Stimulated activated memory B cell treated with anti-CD40 and anti-IgM and Interleukin-4, amounts not matched to agents 10 μg/mL and 1 μg/mL and 100 μg/mL, for 72 hours (primary cell): ENCODE measurements at regions not wholly inside any gene's neighbourhood (a gene's known extent, or its start where the extent isn't known, plus 50 kb on each side); places are given as distances from the start of the nearest gene placed in this dataset.
"Not testable (repeated sequence)": the region's sequence is repeated elsewhere in the genome, so short reads cannot be mapped to it uniquely, and the experiment has no call there.

Experiments used
- ATAC-seq: fragments of 150-1000 bp; cut with Tn5 transposase; 2 replicates; pipeline ENCODE4 v1.10.0; 2021
- H3K27ac Mint-ChIP-seq: one replicate; pipeline ENCODE4 v1.8.0; 2022; ENCODE audit warnings: mild to moderate bottlenecking, mixed read lengths
- H3K27me3 Mint-ChIP-seq: one replicate; pipeline ENCODE4 v1.8.0; 2022; ENCODE audit warnings: mixed read lengths
- H3K36me3 Mint-ChIP-seq: one replicate; pipeline ENCODE4 v1.8.0; 2022; ENCODE audit warnings: mixed read lengths
- H3K4me1 Mint-ChIP-seq: one replicate; pipeline ENCODE4 v1.8.0; 2022; ENCODE audit warnings: mixed read lengths
- H3K4me3 Mint-ChIP-seq: one replicate; pipeline ENCODE4 v1.8.0; 2022; ENCODE audit warnings: mild to moderate bottlenecking, moderate library complexity, mixed read lengths
- H3K9me3 Mint-ChIP-seq: one replicate; pipeline ENCODE4 v1.8.0; 2022; ENCODE audit warnings: mixed read lengths

DNA sequence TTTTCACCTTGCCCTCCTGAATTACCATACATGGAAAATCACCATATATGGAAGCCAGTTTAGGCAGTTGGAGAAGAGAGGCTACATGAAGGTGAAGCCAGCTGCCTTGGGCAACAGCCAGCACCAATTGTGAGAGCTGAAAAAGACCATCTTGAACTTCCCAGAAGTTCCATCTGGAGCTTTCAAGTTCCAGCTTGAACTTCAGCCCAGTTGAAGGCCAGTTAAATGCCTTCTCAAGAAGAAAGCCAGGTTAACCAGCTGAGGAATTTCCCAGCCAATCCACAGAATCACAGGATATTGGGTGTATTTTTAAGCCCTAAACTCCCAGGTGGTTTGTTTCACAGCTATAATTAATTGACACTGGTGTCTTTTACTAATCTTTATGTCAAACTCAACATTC, 713.6 kb upstream of the MIR17HG start:
- H3K9me3 Mint-ChIP-seq = peaks cover 4% of the 10 kb centered on the region
- ATAC-seq = no peak
- H3K36me3 Mint-ChIP-seq = no peaks in the 10 kb centered on the region
- no peak overlapping the region for H3K4me3 Mint-ChIP-seq
- H3K27me3 Mint-ChIP-seq = no peaks in the 10 kb centered on the region
- no peak overlapping the region for H3K27ac Mint-ChIP-seq
- no peaks in the 10 kb centered on the region for H3K4me1 Mint-ChIP-seq

DNA sequence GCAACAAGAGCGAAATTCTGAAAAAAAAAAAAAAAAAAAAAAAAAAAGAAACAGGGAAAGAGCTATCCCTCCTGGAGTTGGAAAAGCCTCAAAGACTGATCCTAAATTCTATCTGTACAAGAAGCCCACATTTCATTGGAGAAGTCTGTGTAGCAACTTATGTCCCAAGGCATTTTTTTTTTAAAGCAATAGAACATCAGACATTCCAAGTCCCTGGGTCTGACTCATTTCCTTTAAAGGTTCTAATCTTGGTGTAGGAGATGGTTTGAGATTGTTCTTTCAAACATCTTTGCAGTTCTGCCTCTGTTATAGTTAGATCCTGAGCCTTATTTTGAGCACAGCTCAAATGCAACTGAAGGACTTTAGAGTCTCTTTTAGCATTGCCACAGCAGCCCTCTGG, 706.5 kb upstream of the MIR17HG start:
- no peaks in the 10 kb centered on the region for H3K36me3 Mint-ChIP-seq
- no peaks in the 10 kb centered on the region for H3K27me3 Mint-ChIP-seq
- ATAC-seq = no peak
- no peak overlapping the region for H3K4me3 Mint-ChIP-seq
- H3K4me1 Mint-ChIP-seq = no peaks in the 10 kb centered on the region
- peaks cover 17% of the 10 kb centered on the region for H3K9me3 Mint-ChIP-seq
- H3K27ac Mint-ChIP-seq = no peak overlapping the region

DNA sequence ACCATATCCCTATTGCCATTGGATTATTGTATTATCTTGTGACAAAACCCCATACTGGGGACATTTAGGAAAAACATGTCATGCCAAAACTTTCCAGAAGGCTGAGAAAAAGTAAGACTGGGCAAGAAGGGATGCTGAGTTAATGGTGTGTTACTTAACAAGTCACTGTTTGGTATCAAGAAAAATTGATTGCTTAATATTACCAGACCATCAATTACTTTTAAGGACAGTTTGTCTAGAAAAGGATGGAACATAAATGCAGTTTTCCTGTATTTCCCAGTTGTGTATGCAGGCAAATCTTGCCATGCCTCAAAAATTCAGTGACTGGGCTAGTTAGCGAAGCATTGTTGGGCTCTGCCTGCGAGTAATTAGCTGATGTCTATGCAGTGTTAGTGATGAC, 705.6 kb upstream of the MIR17HG start:
- Mint-ChIP-seq H3K27ac (no peak overlapping the region), H3K4me1 (no peaks in the 10 kb centered on the region), H3K4me3 (no peak overlapping the region), H3K9me3 (peaks cover 21% of the 10 kb centered on the region), H3K36me3 (no peaks in the 10 kb centered on the region), H3K27me3 (no peaks in the 10 kb centered on the region)
- ATAC-seq = no peak

DNA sequence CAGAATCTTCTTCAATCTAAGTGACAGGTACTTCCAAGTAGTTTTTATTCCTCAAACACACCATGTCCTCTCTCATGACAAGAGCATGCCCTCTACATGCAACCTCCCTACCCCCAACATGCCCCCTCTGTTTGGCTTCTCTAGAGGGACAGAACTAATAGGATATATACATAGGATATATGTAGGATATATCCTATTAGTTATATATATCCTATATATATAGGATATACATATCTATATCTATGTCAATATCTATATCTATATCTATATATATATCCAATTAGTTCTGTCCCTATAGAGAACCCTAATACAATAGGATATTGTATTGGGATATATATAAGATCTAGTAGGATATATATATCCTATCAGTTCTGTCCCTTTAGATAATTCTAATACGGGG, 701.9 kb upstream of the MIR17HG start:
- no peaks in the 10 kb centered on the region for H3K4me1 Mint-ChIP-seq
- ATAC-seq = no peak
- no peaks in the 10 kb centered on the region for H3K27me3 Mint-ChIP-seq
- peaks cover 17% of the 10 kb centered on the region for H3K9me3 Mint-ChIP-seq
- H3K27ac Mint-ChIP-seq = no peak overlapping the region
- H3K36me3 Mint-ChIP-seq = no peaks in the 10 kb centered on the region
- no peak overlapping the region for H3K4me3 Mint-ChIP-seq

DNA sequence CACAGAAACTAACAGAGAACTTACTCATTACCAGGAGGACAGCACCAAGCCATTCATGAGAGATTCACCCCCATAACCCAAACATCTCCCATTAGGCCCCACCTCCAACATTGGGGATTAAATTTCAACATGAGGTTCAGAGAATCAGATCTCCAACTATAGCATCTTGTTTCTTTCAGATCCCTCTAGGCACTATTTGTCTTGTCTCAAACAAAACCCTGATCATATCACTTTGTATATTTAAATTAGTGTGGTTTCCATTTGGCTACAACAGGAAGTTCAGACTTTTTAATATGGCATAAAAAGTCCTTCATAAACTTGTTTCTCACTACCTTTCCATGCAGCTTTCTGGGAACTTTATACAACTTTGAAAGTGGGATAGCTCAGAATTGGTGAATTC, 699.0 kb upstream of the MIR17HG start:
- Mint-ChIP-seq H3K27ac (no peak overlapping the region), H3K27me3 (no peaks in the 10 kb centered on the region), H3K36me3 (no peaks in the 10 kb centered on the region), H3K4me1 (no peaks in the 10 kb centered on the region), H3K4me3 (no peak overlapping the region), H3K9me3 (peaks cover 24% of the 10 kb centered on the region)
- no peak for ATAC-seq

DNA sequence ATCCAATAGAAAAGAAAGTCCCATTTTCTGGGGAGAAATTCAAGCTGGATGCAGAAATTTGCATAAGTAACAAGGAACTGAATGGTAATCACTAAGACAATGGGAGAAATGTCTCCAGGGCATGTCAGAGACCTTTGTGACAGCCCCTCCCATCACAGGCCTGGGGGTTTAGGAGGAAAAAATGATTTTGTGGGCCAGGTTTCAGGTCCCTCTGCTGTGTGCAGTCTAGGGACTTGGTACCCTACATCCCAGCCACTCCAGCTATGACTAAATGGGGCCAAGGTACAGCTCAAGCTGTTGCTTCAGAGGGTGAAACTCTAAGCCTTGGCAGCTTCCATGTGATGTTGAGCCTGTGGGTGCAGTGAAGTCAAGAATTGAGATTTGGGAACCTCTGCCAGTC, 695.5 kb upstream of the MIR17HG start:
- no peak overlapping the region for H3K4me3 Mint-ChIP-seq

DNA sequence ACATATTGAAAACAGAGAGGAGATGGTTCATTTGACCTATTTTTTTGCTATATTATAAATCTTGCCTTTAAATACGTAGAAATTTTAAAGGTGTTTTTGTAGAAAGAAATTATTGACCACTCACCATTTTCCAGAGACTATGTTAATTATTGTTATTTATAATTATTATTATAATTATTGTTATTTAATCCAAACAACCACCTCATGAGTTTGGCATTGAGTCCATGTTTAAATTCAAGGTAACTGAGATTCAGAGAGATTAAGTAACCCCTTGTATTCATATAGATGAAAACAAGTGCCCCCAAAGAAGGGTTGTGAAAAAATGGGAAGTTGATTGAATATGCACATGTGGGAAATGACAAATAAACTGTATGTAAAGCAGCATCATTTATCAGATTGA, 692.5 kb upstream of the MIR17HG start:
- ATAC-seq = no peak
- Mint-ChIP-seq H3K27me3 (no peaks in the 10 kb centered on the region), H3K36me3 (no peaks in the 10 kb centered on the region), H3K27ac (no peak overlapping the region), H3K9me3 (peaks cover 10% of the 10 kb centered on the region), H3K4me1 (no peaks in the 10 kb centered on the region), H3K4me3 (no peak overlapping the region)

More for the DNA sequence above, 695.5 kb upstream of the MIR17HG start:
- Mint-ChIP-seq H3K36me3 (no peaks in the 10 kb centered on the region), H3K27ac (no peak overlapping the region), H3K9me3 (peaks cover 12% of the 10 kb centered on the region), H3K4me1 (no peaks in the 10 kb centered on the region), H3K27me3 (no peaks in the 10 kb centered on the region)
- no peak for ATAC-seq

DNA sequence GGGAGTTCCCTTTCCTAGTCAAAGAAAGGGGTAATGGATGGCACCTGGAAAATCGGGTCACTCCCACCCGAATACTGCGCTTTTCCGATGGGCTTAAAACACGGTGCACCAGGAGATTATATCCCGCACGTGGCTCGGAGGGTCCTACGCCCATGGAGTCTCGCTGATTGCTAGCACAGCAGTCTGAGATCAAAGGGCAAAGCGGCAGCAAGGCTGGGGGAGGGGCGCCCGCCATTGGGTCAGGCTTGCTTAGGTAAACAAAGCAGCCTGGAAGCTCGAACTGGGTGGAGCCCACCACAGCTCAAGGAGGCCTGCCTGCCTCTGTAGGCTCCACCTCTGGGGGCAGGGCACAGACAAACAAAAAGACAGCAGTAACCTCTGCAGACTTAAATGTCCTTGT, 683.3 kb upstream of the MIR17HG start:
- not testable (repeated sequence) for H3K4me1 Mint-ChIP-seq

DNA sequence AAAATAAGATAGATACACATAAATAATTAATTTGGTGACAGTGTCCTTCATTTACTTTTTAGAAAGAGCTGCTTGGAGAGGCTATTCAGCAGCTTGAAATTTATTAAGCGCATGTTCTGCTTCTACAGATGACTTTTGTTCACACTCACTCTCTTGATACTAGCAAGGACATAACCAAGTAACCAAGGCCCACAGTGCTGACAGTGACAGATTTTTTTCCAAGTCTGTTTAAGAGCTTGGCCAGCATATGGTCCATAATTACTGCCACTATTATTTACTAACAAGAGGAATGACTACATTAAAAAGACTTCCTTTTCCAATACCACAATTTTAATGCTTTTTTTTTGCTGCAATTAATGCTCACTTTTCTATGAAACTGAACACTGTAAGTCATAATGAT, 673.7 kb upstream of the MIR17HG start:
- Mint-ChIP-seq H3K36me3 (no peaks in the 10 kb centered on the region), H3K9me3 (peaks cover 2% of the 10 kb centered on the region), H3K4me3 (no peak overlapping the region), H3K27ac (no peak overlapping the region), H3K27me3 (no peaks in the 10 kb centered on the region), H3K4me1 (no peaks in the 10 kb centered on the region)
- ATAC-seq = no peak

More for the DNA sequence above, 683.3 kb upstream of the MIR17HG start:
- H3K36me3 Mint-ChIP-seq, H3K9me3 Mint-ChIP-seq, ATAC-seq, H3K4me3 Mint-ChIP-seq, H3K27me3 Mint-ChIP-seq, H3K27ac Mint-ChIP-seq: not testable (repeated sequence)

DNA sequence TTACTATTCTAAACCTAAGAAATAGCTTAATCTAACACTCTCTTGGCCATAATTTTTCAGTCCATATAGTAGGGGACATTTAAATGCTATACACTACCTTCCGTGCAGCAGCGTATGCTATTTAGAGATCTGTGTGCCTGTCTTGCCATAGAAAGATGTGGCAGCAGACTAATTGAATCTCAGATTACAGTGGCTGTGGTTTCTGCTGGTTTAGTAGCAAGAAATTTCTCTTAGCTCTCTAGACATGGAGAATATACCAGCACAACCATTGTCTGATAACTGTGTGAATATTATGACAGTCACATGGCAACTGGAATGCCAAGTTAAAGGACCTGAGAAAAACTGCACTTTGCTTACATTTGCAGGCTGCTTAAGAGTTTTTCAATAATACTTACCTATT, 672.4 kb upstream of the MIR17HG start:
- Mint-ChIP-seq H3K27me3 (no peaks in the 10 kb centered on the region), H3K4me1 (no peaks in the 10 kb centered on the region), H3K4me3 (no peak overlapping the region), H3K9me3 (peaks cover 3% of the 10 kb centered on the region), H3K27ac (no peak overlapping the region), H3K36me3 (no peaks in the 10 kb centered on the region)
- no peak for ATAC-seq

DNA sequence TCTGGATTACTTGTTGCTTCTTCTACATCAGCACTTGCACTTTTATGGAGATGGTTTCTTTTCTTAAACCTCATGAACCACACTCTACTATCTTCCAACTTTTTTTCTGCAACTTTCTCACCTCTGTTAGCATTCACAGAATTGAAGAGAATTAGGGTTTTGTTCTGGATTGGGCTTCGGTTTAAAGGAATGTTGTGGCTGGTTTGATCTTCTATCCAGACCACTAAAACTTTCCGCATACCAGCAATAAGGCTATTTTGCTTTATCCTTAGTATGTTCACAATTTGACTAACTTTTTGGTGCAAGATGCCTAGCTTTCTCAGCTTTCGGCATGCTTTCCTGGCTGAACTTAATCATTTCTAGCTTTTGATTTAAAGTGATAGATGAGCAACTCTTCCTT, 666.7 kb upstream of the MIR17HG start:
- H3K27me3 Mint-ChIP-seq = no peaks in the 10 kb centered on the region
- H3K4me3 Mint-ChIP-seq = no peak overlapping the region
- no peaks in the 10 kb centered on the region for H3K4me1 Mint-ChIP-seq
- no peak for ATAC-seq
- no peak overlapping the region for H3K27ac Mint-ChIP-seq
- H3K36me3 Mint-ChIP-seq = no peaks in the 10 kb centered on the region
- peaks cover 7% of the 10 kb centered on the region for H3K9me3 Mint-ChIP-seq

DNA sequence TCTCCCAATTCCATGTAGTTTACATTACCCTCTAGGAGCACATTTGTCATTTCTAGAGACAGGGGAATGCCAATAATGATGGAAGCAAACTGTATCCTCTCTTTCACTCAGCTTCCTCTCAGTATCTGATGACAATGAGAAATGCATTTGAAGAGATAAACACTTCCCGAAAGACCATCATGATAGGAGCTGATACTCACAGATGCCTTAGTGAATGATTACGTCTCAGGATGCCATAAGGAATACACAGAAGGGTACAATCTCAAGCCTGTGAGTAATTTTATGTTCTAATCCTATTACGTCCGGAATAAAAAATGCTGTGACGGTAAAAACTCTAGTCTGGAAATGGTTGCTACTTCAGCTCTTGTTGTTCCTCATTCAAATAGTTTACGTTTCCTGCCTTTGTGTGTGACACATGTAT, 663.8 kb upstream of the MIR17HG start:
- peaks cover 7% of the 10 kb centered on the region for H3K9me3 Mint-ChIP-seq
- H3K4me3 Mint-ChIP-seq = no peak overlapping the region
- H3K4me1 Mint-ChIP-seq = no peaks in the 10 kb centered on the region
- no peaks in the 10 kb centered on the region for H3K36me3 Mint-ChIP-seq
- no peaks in the 10 kb centered on the region for H3K27me3 Mint-ChIP-seq
- H3K27ac Mint-ChIP-seq = no peak overlapping the region
- no peak for ATAC-seq

DNA sequence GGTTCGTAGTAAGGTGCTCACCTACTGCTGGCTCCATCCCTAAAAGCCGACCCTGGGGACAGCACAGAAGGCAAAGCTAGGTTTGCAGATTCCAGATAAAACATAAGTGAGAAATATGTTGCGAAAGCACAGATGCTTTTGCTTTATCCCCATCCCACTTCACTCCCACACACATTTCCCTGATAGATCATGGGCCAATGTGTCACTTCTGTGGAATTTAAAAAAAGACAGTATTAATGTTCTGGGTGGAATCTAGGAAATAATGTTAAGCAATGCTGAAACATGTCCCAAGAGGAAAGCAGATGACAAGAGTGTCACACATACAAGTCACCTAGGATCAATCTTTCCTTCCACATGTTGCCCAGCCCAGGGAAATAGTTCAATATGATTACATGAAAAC, 661.0 kb upstream of the MIR17HG start:
- ATAC-seq = no peak
- H3K4me3 Mint-ChIP-seq = no peak overlapping the region
- H3K27me3 Mint-ChIP-seq = no peaks in the 10 kb centered on the region
- H3K27ac Mint-ChIP-seq = no peak overlapping the region
- no peaks in the 10 kb centered on the region for H3K9me3 Mint-ChIP-seq
- no peaks in the 10 kb centered on the region for H3K4me1 Mint-ChIP-seq
- H3K36me3 Mint-ChIP-seq = no peaks in the 10 kb centered on the region

DNA sequence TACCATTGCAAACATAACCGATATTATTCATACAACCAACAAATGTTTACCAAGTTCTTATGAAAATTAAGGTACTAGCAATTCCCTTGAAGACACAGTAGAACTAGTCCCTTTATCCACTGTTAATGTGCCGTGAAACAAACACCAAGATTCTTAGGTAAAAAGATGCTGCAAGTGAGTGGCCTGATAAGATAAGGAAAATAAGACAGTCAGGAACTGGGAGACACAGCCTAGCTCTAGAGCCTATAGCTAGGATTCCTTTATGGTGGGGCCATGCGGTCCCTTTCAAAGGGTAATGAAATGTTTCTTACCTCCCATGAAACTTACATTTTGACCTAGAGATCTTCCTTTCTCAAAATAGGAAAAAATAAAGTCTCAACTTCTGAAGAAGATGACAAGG, 658.4 kb upstream of the MIR17HG start:
- Mint-ChIP-seq H3K4me1 (no peaks in the 10 kb centered on the region), H3K36me3 (no peaks in the 10 kb centered on the region)
- ATAC-seq = no peak

DNA sequence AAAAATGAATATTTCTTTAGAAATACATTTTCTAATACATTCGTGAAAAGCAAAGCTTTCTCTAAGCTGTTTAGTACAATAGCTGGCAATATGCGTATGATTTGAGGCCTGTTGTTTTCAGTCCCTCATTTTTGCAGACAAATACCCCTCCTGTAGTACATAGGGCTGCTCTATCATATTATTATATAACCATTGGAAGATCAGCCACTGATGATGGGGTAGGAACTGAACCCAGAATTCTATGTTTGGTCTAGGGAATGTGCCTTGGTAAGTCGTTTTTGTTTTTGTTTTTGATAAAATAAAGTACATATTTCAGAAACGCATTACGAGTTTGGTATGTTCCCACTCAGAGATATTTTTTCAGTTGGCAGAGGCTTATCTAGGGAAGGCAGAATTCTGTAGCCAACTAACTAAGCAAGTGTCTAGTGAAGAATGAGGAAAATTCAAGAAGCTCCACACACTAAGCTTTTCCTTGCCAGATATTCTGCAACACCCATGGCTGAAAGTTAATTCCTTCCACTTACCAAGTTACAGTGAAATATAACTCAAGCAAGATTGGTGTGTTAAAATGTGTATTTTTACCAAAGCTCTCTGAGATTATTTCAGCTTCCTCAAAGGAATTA, 656.9 kb upstream of the MIR17HG start:
- Mint-ChIP-seq H3K27ac (no peak overlapping the region), H3K4me3 (no peak overlapping the region), H3K36me3 (no peaks in the 10 kb centered on the region), H3K4me1 (no peaks in the 10 kb centered on the region), H3K9me3 (no peaks in the 10 kb centered on the region), H3K27me3 (no peaks in the 10 kb centered on the region)
- ATAC-seq = no peak

More for the DNA sequence above, 658.4 kb upstream of the MIR17HG start:
- no peak overlapping the region for H3K4me3 Mint-ChIP-seq
- H3K27me3 Mint-ChIP-seq = no peaks in the 10 kb centered on the region
- no peak overlapping the region for H3K27ac Mint-ChIP-seq
- no peaks in the 10 kb centered on the region for H3K9me3 Mint-ChIP-seq

DNA sequence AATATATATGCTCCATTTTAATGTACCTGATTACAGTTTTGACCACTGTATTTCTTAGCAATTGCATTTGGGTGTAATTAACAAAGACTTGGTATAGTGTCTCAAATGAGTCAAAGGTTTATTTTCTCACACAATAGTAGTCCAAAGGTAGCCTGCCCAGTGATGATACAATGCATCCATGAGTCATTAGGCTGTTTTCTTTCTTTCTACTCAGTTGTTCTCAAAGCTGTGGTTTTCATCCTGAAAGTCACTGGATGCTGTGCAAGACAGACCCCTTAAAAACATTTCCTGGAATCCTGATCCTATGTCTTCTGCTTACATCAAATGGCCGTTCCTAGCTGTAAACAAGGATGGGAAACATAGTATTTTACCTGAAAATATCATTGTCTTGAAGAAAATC, 651.2 kb upstream of the MIR17HG start:
- H3K27ac Mint-ChIP-seq = no peak overlapping the region
- H3K9me3 Mint-ChIP-seq = peaks cover 2% of the 10 kb centered on the region
- H3K27me3 Mint-ChIP-seq = no peaks in the 10 kb centered on the region
- H3K4me1 Mint-ChIP-seq = no peaks in the 10 kb centered on the region
- no peak for ATAC-seq
- H3K36me3 Mint-ChIP-seq = no peaks in the 10 kb centered on the region
- H3K4me3 Mint-ChIP-seq = no peak overlapping the region

DNA sequence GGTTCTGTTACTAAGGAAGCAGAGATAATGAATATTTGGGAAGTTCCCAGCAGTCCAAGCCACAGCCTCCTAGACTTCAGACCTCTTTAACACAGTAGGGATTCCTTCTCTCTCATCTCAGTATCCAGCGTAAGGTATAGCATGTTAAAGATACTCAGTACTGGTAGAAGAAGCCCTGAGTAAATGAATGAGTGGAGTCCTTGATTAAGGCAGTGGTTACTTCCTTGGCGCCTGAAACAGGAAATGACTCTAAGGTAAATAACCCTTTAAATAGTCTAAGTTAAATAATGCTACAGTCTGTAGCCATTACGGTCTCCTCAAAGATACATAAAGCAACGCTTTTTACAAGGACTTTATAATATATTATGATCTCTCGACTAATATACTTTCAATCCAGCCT, 650.8 kb upstream of the MIR17HG start:
- Mint-ChIP-seq H3K4me3 (no peak overlapping the region), H3K9me3 (peaks cover 2% of the 10 kb centered on the region), H3K27ac (no peak overlapping the region), H3K4me1 (no peaks in the 10 kb centered on the region), H3K36me3 (no peaks in the 10 kb centered on the region), H3K27me3 (no peaks in the 10 kb centered on the region)
- no peak for ATAC-seq
